ENCODE measurements at regions not wholly inside any gene's neighbourhood (a gene's known extent, or its start where the extent isn't known, plus 50 kb on each side); places are given as distances from the start of the nearest gene placed in this dataset.

- Histone ChIP-seq H3K9me3 (ENCODE audit: control insufficient read depth, low read length) (no peaks in the 10 kb centered on the region), H3K9ac (ENCODE audit: low read length) (no peak overlapping the region), H3K4me1 (ENCODE audit: control insufficient read depth, insufficient read depth, low read length) (no peaks in the 10 kb centered on the region), H3K4me3 (ENCODE audit: low read length) (no peak overlapping the region), H3K36me3 (ENCODE audit: control insufficient read depth, insufficient read depth, low read length, severe bottlenecking) (no peaks in the 10 kb centered on the region), H3K27me3 (replicated peaks; ENCODE audit: control insufficient read depth, insufficient read depth, low read length) (no peaks in the 10 kb centered on the region)
- no peak for DNase-seq (ENCODE audit: low read depth)
Measured at GRCh38 chr3:82505079-82505756, 743.8 kb upstream of the GBE1 start.

GRCh38 chr3:82498186-82498585, 736.7 kb upstream of the GBE1 start:
- no peaks in the 10 kb centered on the region for H3K36me3 ChIP-seq (ENCODE audit: control insufficient read depth, insufficient read depth, low read length, severe bottlenecking)
- H3K4me3 ChIP-seq (ENCODE audit: low read length): no peak overlapping the region
- no peaks in the 10 kb centered on the region for H3K4me1 ChIP-seq (ENCODE audit: control insufficient read depth, insufficient read depth, low read length)
- DNase-seq (ENCODE audit: low read depth): no peak
- no peaks in the 10 kb centered on the region for H3K9me3 ChIP-seq (ENCODE audit: control insufficient read depth, low read length)
- no peak overlapping the region for H3K9ac ChIP-seq (ENCODE audit: low read length)
- H3K27me3 ChIP-seq (replicated peaks; ENCODE audit: control insufficient read depth, insufficient read depth, low read length): no peaks in the 10 kb centered on the region

GRCh38 chr3:82496890-82497560, 735.6 kb upstream of the GBE1 start:
- H3K9ac ChIP-seq (ENCODE audit: low read length): no peak overlapping the region
- no peaks in the 10 kb centered on the region for H3K27me3 ChIP-seq (replicated peaks; ENCODE audit: control insufficient read depth, insufficient read depth, low read length)
- H3K9me3 ChIP-seq (ENCODE audit: control insufficient read depth, low read length): no peaks in the 10 kb centered on the region
- no peaks in the 10 kb centered on the region for H3K36me3 ChIP-seq (ENCODE audit: control insufficient read depth, insufficient read depth, low read length, severe bottlenecking)
- H3K4me3 ChIP-seq (ENCODE audit: low read length): no peak overlapping the region
- H3K4me1 ChIP-seq (ENCODE audit: control insufficient read depth, insufficient read depth, low read length): no peaks in the 10 kb centered on the region
- no peak for DNase-seq (ENCODE audit: low read depth)

GRCh38 chr3:82495655-82496054, 734.2 kb upstream of the GBE1 start:
- no peaks in the 10 kb centered on the region for H3K9me3 ChIP-seq (ENCODE audit: control insufficient read depth, low read length)
- H3K9ac ChIP-seq (ENCODE audit: low read length): no peak overlapping the region
- H3K27me3 ChIP-seq (replicated peaks; ENCODE audit: control insufficient read depth, insufficient read depth, low read length): no peaks in the 10 kb centered on the region
- H3K4me1 ChIP-seq (ENCODE audit: control insufficient read depth, insufficient read depth, low read length): no peaks in the 10 kb centered on the region
- no peak for DNase-seq (ENCODE audit: low read depth)
- no peak overlapping the region for H3K4me3 ChIP-seq (ENCODE audit: low read length)
- no peaks in the 10 kb centered on the region for H3K36me3 ChIP-seq (ENCODE audit: control insufficient read depth, insufficient read depth, low read length, severe bottlenecking)

GRCh38 chr3:82494977-82495489, 733.6 kb upstream of the GBE1 start:
- H3K27me3 ChIP-seq (replicated peaks; ENCODE audit: control insufficient read depth, insufficient read depth, low read length): no peaks in the 10 kb centered on the region
- no peak for DNase-seq (ENCODE audit: low read depth)
- H3K4me1 ChIP-seq (ENCODE audit: control insufficient read depth, insufficient read depth, low read length): no peaks in the 10 kb centered on the region
- no peak overlapping the region for H3K9ac ChIP-seq (ENCODE audit: low read length)
- H3K4me3 ChIP-seq (ENCODE audit: low read length): no peak overlapping the region
- H3K9me3 ChIP-seq (ENCODE audit: control insufficient read depth, low read length): no peaks in the 10 kb centered on the region
- no peaks in the 10 kb centered on the region for H3K36me3 ChIP-seq (ENCODE audit: control insufficient read depth, insufficient read depth, low read length, severe bottlenecking)

GRCh38 chr3:82493858-82494257, 732.4 kb upstream of the GBE1 start:
- H3K27me3 ChIP-seq (replicated peaks; ENCODE audit: control insufficient read depth, insufficient read depth, low read length): no peaks in the 10 kb centered on the region
- no peaks in the 10 kb centered on the region for H3K4me1 ChIP-seq (ENCODE audit: control insufficient read depth, insufficient read depth, low read length)
- H3K4me3 ChIP-seq (ENCODE audit: low read length): no peak overlapping the region
- no peaks in the 10 kb centered on the region for H3K36me3 ChIP-seq (ENCODE audit: control insufficient read depth, insufficient read depth, low read length, severe bottlenecking)
- no peaks in the 10 kb centered on the region for H3K9me3 ChIP-seq (ENCODE audit: control insufficient read depth, low read length)
- DNase-seq (ENCODE audit: low read depth): no peak
- H3K9ac ChIP-seq (ENCODE audit: low read length): no peak overlapping the region

- Histone ChIP-seq H3K27me3 (replicated peaks; ENCODE audit: control insufficient read depth, insufficient read depth, low read length) (no peaks in the 10 kb centered on the region), H3K9me3 (ENCODE audit: control insufficient read depth, low read length) (peaks cover 3% of the 10 kb centered on the region), H3K4me1 (ENCODE audit: control insufficient read depth, insufficient read depth, low read length) (peaks cover 5% of the 10 kb centered on the region), H3K4me3 (ENCODE audit: low read length) (no peak overlapping the region), H3K9ac (ENCODE audit: low read length) (no peak overlapping the region), H3K36me3 (ENCODE audit: control insufficient read depth, insufficient read depth, low read length, severe bottlenecking) (no peaks in the 10 kb centered on the region)
- no peak for DNase-seq (ENCODE audit: low read depth)
Measured at GRCh38 chr3:82475306-82475705, 713.9 kb upstream of the GBE1 start.

- no peaks in the 10 kb centered on the region for H3K36me3 ChIP-seq (ENCODE audit: control insufficient read depth, insufficient read depth, low read length, severe bottlenecking)
- peaks cover 3% of the 10 kb centered on the region for H3K9me3 ChIP-seq (ENCODE audit: control insufficient read depth, low read length)
- H3K9ac ChIP-seq (ENCODE audit: low read length): no peak overlapping the region
- H3K4me1 ChIP-seq (ENCODE audit: control insufficient read depth, insufficient read depth, low read length): peaks cover 5% of the 10 kb centered on the region
- no peak overlapping the region for H3K4me3 ChIP-seq (ENCODE audit: low read length)
- no peaks in the 10 kb centered on the region for H3K27me3 ChIP-seq (replicated peaks; ENCODE audit: control insufficient read depth, insufficient read depth, low read length)
- peak; percentile 26 for DNase-seq (ENCODE audit: low read depth)
Measured at GRCh38 chr3:82474711-82475110, 713.3 kb upstream of the GBE1 start.

- H3K9ac ChIP-seq (ENCODE audit: low read length): no peak overlapping the region
- H3K4me3 ChIP-seq (ENCODE audit: low read length): no peak overlapping the region
- peaks cover 3% of the 10 kb centered on the region for H3K9me3 ChIP-seq (ENCODE audit: control insufficient read depth, low read length)
Measured at GRCh38 chr3:82473864-82474541, 712.6 kb upstream of the GBE1 start.

GRCh38 chr3:82467051-82467450, 705.6 kb upstream of the GBE1 start:
- no peak for DNase-seq (ENCODE audit: low read depth)
- Histone ChIP-seq H3K27me3 (replicated peaks; ENCODE audit: control insufficient read depth, insufficient read depth, low read length) (no peaks in the 10 kb centered on the region), H3K9ac (ENCODE audit: low read length) (no peak overlapping the region), H3K4me3 (ENCODE audit: low read length) (no peak overlapping the region), H3K36me3 (ENCODE audit: control insufficient read depth, insufficient read depth, low read length, severe bottlenecking) (no peaks in the 10 kb centered on the region), H3K9me3 (ENCODE audit: control insufficient read depth, low read length) (no peaks in the 10 kb centered on the region), H3K4me1 (ENCODE audit: control insufficient read depth, insufficient read depth, low read length) (no peaks in the 10 kb centered on the region)

More at GRCh38 chr3:82473864-82474541, 712.6 kb upstream of the GBE1 start:
- Histone ChIP-seq H3K27me3 (replicated peaks; ENCODE audit: control insufficient read depth, insufficient read depth, low read length) (no peaks in the 10 kb centered on the region), H3K4me1 (ENCODE audit: control insufficient read depth, insufficient read depth, low read length) (peaks cover 5% of the 10 kb centered on the region), H3K36me3 (ENCODE audit: control insufficient read depth, insufficient read depth, low read length, severe bottlenecking) (no peaks in the 10 kb centered on the region)
- DNase-seq (ENCODE audit: low read depth): no peak

- Histone ChIP-seq H3K27me3 (replicated peaks; ENCODE audit: control insufficient read depth, insufficient read depth, low read length) (no peaks in the 10 kb centered on the region), H3K9ac (ENCODE audit: low read length) (no peak overlapping the region), H3K4me3 (ENCODE audit: low read length) (no peak overlapping the region), H3K9me3 (ENCODE audit: control insufficient read depth, low read length) (no peaks in the 10 kb centered on the region), H3K36me3 (ENCODE audit: control insufficient read depth, insufficient read depth, low read length, severe bottlenecking) (no peaks in the 10 kb centered on the region), H3K4me1 (ENCODE audit: control insufficient read depth, insufficient read depth, low read length) (no peaks in the 10 kb centered on the region)
- DNase-seq (ENCODE audit: low read depth): no peak
Measured at GRCh38 chr3:82462977-82463376, 701.5 kb upstream of the GBE1 start.
